DMS53 treated with DMSO at 0.1 percent for 48 hours (cell line): ENCODE measurements at regions not wholly inside any gene's neighbourhood (a gene's known extent, or its start where the extent isn't known, plus 50 kb on each side); places are given as distances from the start of the nearest gene placed in this dataset.
"Not testable (repeated sequence)": the region's sequence is repeated elsewhere in the genome, so short reads cannot be mapped to it uniquely, and the experiment has no call there.

Source experiments
- DNase-seq: peaks from one replicate; lab custom pipeline; 2025; ENCODE audit not compliant: unreplicated experiment; lab: John Stamatoyannopoulos, UW

- no peak for DNase-seq
Measured at GRCh38 chr9:129416821-129417539, 203.9 kb downstream of the C9orf50 start.

GRCh38 chr9:129415942-129416651 is 204.8 kb downstream of the C9orf50 start:
- no peak for DNase-seq

GRCh38 chr9:129414993-129415941 is 205.6 kb downstream of the C9orf50 start:
- DNase-seq = no peak

GRCh38 chr9:129414377-129414992 is 206.4 kb downstream of the C9orf50 start:
- no peak for DNase-seq

- DNase-seq = peak; percentile 92
Measured at GRCh38 chr9:129413537-129414376, 207.1 kb downstream of the C9orf50 start.

- peak; percentile 63 for DNase-seq
Measured at GRCh38 chr9:129412814-129413536, 207.9 kb downstream of the C9orf50 start.

- DNase-seq = not testable (repeated sequence)
Measured at GRCh38 chr9:129412176-129412813, 208.6 kb downstream of the C9orf50 start.

- no peak for DNase-seq
Measured at GRCh38 chr9:129411501-129412175, 209.3 kb downstream of the C9orf50 start.

- no peak for DNase-seq
Measured at GRCh38 chr9:129410226-129410625, 210.7 kb downstream of the C9orf50 start.

- no peak for DNase-seq
Measured at GRCh38 chr9:129408535-129409215, 212.2 kb downstream of the C9orf50 start.

GRCh38 chr9:129407905-129408452 is 212.9 kb downstream of the C9orf50 start:
- no peak for DNase-seq

GRCh38 chr9:129406278-129407225 is 214.3 kb downstream of the C9orf50 start:
- no peak for DNase-seq

- DNase-seq = no peak
Measured at GRCh38 chr9:129405827-129406213, 215.1 kb downstream of the C9orf50 start.

- no peak for DNase-seq
Measured at GRCh38 chr9:129405089-129405826, 215.6 kb downstream of the C9orf50 start.

- DNase-seq = no peak
Measured at GRCh38 chr9:129404621-129405020, 216.3 kb downstream of the C9orf50 start.
